MM.1S (cell line): ENCODE measurements at regions not wholly inside any gene's neighbourhood (a gene's known extent, or its start where the extent isn't known, plus 50 kb on each side); places are given as distances from the start of the nearest gene placed in this dataset.

ENCODE experiments used
- DNase-seq: peaks from one replicate; pipeline ENCODE4 v3.0.0-alpha.2; 2015
- H2AFZ ChIP-seq: fragments of 300-600 bp; sonication (generic); 2 replicates; pipeline ENCODE4 v1.6.0; 2016; ENCODE audit warnings: antibody characterized with exemption, low read length
- H3F3A ChIP-seq: fragments of 300-600 bp; sonication (generic); 2 replicates; pipeline ENCODE4 v1.6.1; 2016; ENCODE audit warnings: mild to moderate bottlenecking, antibody characterized with exemption, low read length, moderate library complexity, mixed read lengths; ENCODE audit not compliant: insufficient read depth
- H3K27ac ChIP-seq: fragments of 300-600 bp; sonication (generic); 2 replicates; pipeline ENCODE4 v1.5.1; 2016; ENCODE audit warnings: mild to moderate bottlenecking, low read length
- H3K27me3 ChIP-seq: fragments of 300-600 bp; sonication (generic); replicated peaks from 2 replicates; pipeline ENCODE4 v1.6.0; 2016; ENCODE audit warnings: low read length; ENCODE audit not compliant: insufficient read depth
- H3K36me3 ChIP-seq: fragments of 300-600 bp; sonication (generic); replicated peaks from 2 replicates; pipeline ENCODE4 v1.6.1; 2016; ENCODE audit warnings: mild to moderate bottlenecking, low read length, mixed read lengths; ENCODE audit not compliant: insufficient read depth
- H3K4me1 ChIP-seq: fragments of 300-600 bp; sonication (generic); 2 replicates; pipeline ENCODE4 v1.6.1; 2016; ENCODE audit warnings: low read length, mixed read lengths
- H3K4me2 ChIP-seq: fragments of 300-600 bp; sonication (generic); 2 replicates; pipeline ENCODE4 v1.6.0; 2016; ENCODE audit warnings: low read depth, low read length
- H3K4me3 ChIP-seq: fragments of 300-600 bp; sonication (generic); 2 replicates; pipeline ENCODE4 v1.5.1; 2016; ENCODE audit warnings: low read length, mixed read lengths
- H3K79me2 ChIP-seq: fragments of 300-600 bp; sonication (generic); 2 replicates; pipeline ENCODE4 v1.6.1; 2016; ENCODE audit warnings: mixed run types, low read length, mixed read lengths
- H3K9ac ChIP-seq: fragments of 300-600 bp; sonication (generic); 2 replicates; pipeline ENCODE4 v1.6.1; 2016; ENCODE audit warnings: low read length, mixed read lengths
- H3K9me2 ChIP-seq: fragments of 300-600 bp; sonication (generic); replicated peaks from 2 replicates; pipeline ENCODE4 v1.6.1; 2016; ENCODE audit warnings: mild to moderate bottlenecking, low read length, mixed read lengths; ENCODE audit not compliant: insufficient read depth
- H3K9me3 ChIP-seq: fragments of 300-600 bp; sonication (generic); replicated peaks from 2 replicates; pipeline ENCODE4 v1.6.1; 2016; ENCODE audit warnings: mild to moderate bottlenecking, low read length, mixed read lengths; ENCODE audit not compliant: insufficient read depth
- H4K20me1 ChIP-seq: fragments of 300-600 bp; sonication (generic); 2 replicates; pipeline ENCODE4 v1.6.1; 2016; ENCODE audit warnings: mild to moderate bottlenecking, low read length, moderate library complexity, mixed read lengths; ENCODE audit not compliant: insufficient read depth
- EZH2 ChIP-seq: fragments of 300-600 bp; sonication (generic); optimal IDR thresholded peaks from 2 replicates; pipeline ENCODE3; 2017; ENCODE audit warnings: low read depth, mild to moderate bottlenecking, antibody characterized with exemption, low read length, mixed read lengths
- EZH2phosphoT487 ChIP-seq: fragments of 300-600 bp; sonication (generic); IDR thresholded peaks from 2 replicates; pipeline ENCODE4 v1.6.1; 2018; ENCODE audit warnings: antibody characterized with exemption, low read length
- TF ChIP-seq, protein P1 (sequence below): fragments of 300-600 bp; sonication (generic); IDR thresholded peaks from 2 replicates; pipeline ENCODE4 v1.5.1; 2016; ENCODE audit warnings: antibody characterized with exemption, low read length, mixed read lengths

DNA sequence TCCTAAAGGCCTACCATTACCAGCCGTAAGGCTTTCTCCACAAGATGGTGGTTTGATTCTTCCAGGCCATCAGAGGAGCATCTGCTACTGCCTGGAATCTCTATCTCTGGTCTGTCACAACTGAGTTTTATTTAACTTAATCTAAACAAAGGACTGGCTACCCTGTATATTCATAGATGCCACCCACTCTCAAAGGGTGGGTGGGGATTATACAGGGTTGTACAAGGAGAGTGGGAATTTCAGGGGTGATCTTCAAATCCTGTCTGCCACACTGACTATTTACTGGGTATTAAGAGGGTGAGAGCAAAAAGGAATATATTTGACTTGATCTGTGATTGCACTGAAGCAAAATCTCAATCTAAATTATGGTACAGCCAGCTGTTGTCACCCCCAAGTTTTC lies 253.3 kb downstream of the MBNL1 start:
- Histone ChIP-seq H3K9me3 (no peaks in the 10 kb centered on the region), H3K36me3 (no peaks in the 10 kb centered on the region), H3K9ac (no peak overlapping the region), H3K79me2 (no peaks in the 10 kb centered on the region), H3K4me1 (no peaks in the 10 kb centered on the region), H3K4me2 (no peak overlapping the region), H3K9me2 (no peaks in the 10 kb centered on the region), H3K4me3 (no peak overlapping the region), H4K20me1 (no peaks in the 10 kb centered on the region), H2AFZ (no peak overlapping the region), H3K27me3 (no peaks in the 10 kb centered on the region), H3F3A (no peaks in the 10 kb centered on the region), H3K27ac (no peak overlapping the region)
- DNase-seq = no peak
- TF ChIP-seq, protein P1, sequence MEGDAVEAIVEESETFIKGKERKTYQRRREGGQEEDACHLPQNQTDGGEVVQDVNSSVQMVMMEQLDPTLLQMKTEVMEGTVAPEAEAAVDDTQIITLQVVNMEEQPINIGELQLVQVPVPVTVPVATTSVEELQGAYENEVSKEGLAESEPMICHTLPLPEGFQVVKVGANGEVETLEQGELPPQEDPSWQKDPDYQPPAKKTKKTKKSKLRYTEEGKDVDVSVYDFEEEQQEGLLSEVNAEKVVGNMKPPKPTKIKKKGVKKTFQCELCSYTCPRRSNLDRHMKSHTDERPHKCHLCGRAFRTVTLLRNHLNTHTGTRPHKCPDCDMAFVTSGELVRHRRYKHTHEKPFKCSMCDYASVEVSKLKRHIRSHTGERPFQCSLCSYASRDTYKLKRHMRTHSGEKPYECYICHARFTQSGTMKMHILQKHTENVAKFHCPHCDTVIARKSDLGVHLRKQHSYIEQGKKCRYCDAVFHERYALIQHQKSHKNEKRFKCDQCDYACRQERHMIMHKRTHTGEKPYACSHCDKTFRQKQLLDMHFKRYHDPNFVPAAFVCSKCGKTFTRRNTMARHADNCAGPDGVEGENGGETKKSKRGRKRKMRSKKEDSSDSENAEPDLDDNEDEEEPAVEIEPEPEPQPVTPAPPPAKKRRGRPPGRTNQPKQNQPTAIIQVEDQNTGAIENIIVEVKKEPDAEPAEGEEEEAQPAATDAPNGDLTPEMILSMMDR = no peak
- TF ChIP-seq EZH2 (no peak), EZH2phosphoT487 (no peak)

DNA sequence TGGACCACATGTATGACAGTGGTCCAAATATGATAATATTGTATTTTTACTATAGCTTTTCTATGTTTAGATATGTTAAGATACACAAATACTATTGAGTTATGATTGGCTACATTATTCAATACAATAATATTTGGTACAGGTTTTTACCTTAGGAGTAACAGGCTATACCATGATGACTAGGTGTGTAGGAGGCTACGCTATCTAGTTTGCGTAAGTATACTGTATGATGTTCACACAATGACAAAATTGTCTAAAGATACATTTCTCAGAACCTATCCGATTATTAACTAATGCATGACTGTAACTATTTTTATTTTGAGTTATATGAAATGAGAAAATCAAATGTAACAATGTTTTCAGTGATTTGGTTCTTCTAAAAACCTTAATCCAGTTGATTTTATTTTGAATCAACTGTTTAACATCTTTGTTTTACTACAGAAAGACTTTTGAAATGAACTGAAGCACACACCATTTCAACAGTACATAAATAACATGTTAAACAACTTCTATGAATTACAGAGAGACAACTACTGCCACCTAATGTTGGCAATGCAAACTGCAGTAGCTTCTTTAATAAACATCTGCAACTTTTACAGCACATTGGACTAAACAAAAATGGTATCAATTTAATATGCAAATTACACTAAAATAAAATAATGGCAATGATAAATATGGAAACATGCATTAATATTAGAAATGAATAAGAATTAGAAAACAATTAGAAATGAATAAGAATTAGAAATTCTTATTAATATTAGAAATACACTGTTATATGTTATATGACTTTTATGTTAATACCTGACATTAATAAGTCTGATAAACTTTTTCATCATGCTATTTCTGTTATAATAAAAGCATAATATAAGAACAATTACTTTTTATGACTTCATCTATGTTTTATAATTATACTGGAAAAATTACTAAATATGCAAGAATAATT lies 255.7 kb downstream of the MBNL1 start:
- H3K4me1 ChIP-seq = no peaks in the 10 kb centered on the region
- no peaks in the 10 kb centered on the region for H3K9me2 ChIP-seq
- H3K27ac ChIP-seq = no peak overlapping the region
- H3K4me2 ChIP-seq = no peak overlapping the region
- H3K9me3 ChIP-seq = no peaks in the 10 kb centered on the region
- no peaks in the 10 kb centered on the region for H3K27me3 ChIP-seq
- no peak overlapping the region for H2AFZ ChIP-seq
- TF ChIP-seq, protein P1 = peak; percentile 88
- no peak for TF ChIP-seq EZH2phosphoT487
- no peak overlapping the region for H3K9ac ChIP-seq
- no peaks in the 10 kb centered on the region for H4K20me1 ChIP-seq
- H3K79me2 ChIP-seq = no peaks in the 10 kb centered on the region
- H3K36me3 ChIP-seq = no peaks in the 10 kb centered on the region
- DNase-seq = peak; percentile 72
- no peak overlapping the region for H3K4me3 ChIP-seq
- H3F3A ChIP-seq = no peaks in the 10 kb centered on the region

DNA sequence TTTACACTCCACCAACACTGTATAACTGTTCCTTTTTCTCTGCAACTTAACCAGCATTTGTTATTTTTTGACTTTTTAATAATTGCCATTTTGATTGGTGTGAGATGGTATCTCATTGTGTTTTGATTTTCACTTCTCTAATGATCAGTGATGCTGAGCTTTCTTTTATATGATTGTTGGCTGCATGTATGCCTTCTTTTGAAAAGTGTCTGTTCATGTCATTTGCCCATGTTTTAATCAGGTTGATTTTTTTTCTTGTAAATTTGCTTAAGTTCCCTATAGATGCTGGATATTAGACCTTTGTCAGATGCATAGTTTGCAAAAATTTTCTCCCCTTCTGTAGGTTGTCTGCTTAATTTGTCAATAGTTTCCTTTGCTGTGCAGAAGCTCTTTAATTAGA lies 263.0 kb downstream of the MBNL1 start:
- Histone ChIP-seq H3K4me3 (no peak overlapping the region), H3K4me1 (no peaks in the 10 kb centered on the region), H3K79me2 (no peaks in the 10 kb centered on the region)

DNA sequence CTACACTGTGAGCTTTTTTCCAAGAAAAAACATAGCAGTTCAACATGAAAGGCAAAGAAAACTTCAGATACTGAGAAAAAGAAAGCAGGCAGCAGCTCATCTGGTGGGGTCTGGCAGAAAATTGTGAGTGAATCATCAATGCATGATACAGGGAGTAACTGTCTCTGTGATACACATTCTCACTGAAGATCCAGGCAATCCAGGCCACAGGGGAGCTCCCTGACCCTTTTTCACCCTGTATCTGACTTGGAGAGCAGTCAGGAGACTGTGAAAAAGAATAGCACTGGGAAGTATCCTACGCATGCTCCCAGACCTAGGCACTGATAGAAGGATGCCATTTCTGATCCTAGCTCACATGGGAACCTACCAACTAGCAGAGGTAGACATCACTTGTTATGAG lies 269.8 kb downstream of the MBNL1 start:
- no peak overlapping the region for H3K27ac ChIP-seq
- no peaks in the 10 kb centered on the region for H3F3A ChIP-seq
- no peaks in the 10 kb centered on the region for H4K20me1 ChIP-seq
- no peak for TF ChIP-seq EZH2
- TF ChIP-seq EZH2phosphoT487 = no peak
- H3K4me2 ChIP-seq = no peak overlapping the region
- no peak overlapping the region for H3K4me3 ChIP-seq
- 0 out of 2 replicates have a peak, but pooled peaks cover 4% of the 10 kb centered on the region for H3K9me3 ChIP-seq
- H3K9ac ChIP-seq = no peak overlapping the region
- H2AFZ ChIP-seq = no peak overlapping the region
- no peaks in the 10 kb centered on the region for H3K9me2 ChIP-seq
- no peaks in the 10 kb centered on the region for H3K36me3 ChIP-seq
- no peak for DNase-seq
- no peaks in the 10 kb centered on the region for H3K79me2 ChIP-seq
- no peaks in the 10 kb centered on the region for H3K27me3 ChIP-seq
- H3K4me1 ChIP-seq = no peaks in the 10 kb centered on the region

More for the DNA sequence above, 263.0 kb downstream of the MBNL1 start:
- H3K36me3 ChIP-seq = no peaks in the 10 kb centered on the region
- H2AFZ ChIP-seq = no peak overlapping the region
- DNase-seq = no peak
- H4K20me1 ChIP-seq = no peaks in the 10 kb centered on the region
- no peak overlapping the region for H3K27ac ChIP-seq
- 0 out of 2 replicates have a peak, but pooled peaks cover 4% of the 10 kb centered on the region for H3K9me3 ChIP-seq
- H3K9me2 ChIP-seq = no peaks in the 10 kb centered on the region
- no peak overlapping the region for H3K9ac ChIP-seq
- H3K4me2 ChIP-seq = no peak overlapping the region
- H3K27me3 ChIP-seq = no peaks in the 10 kb centered on the region
- H3F3A ChIP-seq = no peaks in the 10 kb centered on the region
- no peak for TF ChIP-seq EZH2phosphoT487
